ENCODE measurements at regions not wholly inside any gene's neighbourhood (a gene's known extent, or its start where the extent isn't known, plus 50 kb on each side); places are given as distances from the start of the nearest gene placed in this dataset.

GRCh38 chr5:108567429-108567828, 180.3 kb upstream of the FER start:
- no peak for TF ChIP-seq POLR2A (IDR thresholded peaks at IDR 0.05; ENCODE audit: low read depth, low read length)
- no peak for TF ChIP-seq MAX (IDR thresholded peaks at IDR 0.05; ENCODE audit: insufficient read depth, insufficient read length)
- TF ChIP-seq MYC (IDR thresholded peaks at IDR 0.05; ENCODE audit: low read depth, low read length) = no peak
- TF ChIP-seq JUN (IDR thresholded peaks at IDR 0.05; ENCODE audit: borderline replicate concordance, insufficient read depth, insufficient read length, low read depth) = no peak
- TF ChIP-seq FOS (IDR thresholded peaks at IDR 0.05; ENCODE audit: borderline replicate concordance, insufficient read depth, low read length) = no peak
- no peak for TF ChIP-seq GATA2 (IDR thresholded peaks at IDR 0.05; ENCODE audit: insufficient read depth, insufficient read length, low read depth, low read length)
- no peak for TF ChIP-seq EZH2 (IDR thresholded peaks at IDR 0.05; ENCODE audit: borderline replicate concordance, low read depth, low read length, severe bottlenecking)
- TF ChIP-seq CTCF (IDR thresholded peaks at IDR 0.05; ENCODE audit: extremely low read depth in 1 of 2, insufficient read depth in 1 of 2, low read depth in 1 of 2, low read length in 2 of 2) = no peak
- no peak for TF ChIP-seq POLR2AphosphoS5 (IDR thresholded peaks at IDR 0.05; ENCODE audit: insufficient read depth, low read depth, low read length)
- Histone ChIP-seq H3K9me1 (replicated peaks; ENCODE audit: control insufficient read depth, extremely low read depth, insufficient read depth, low read length) (no peaks in the 10 kb centered on the region), H3K36me3 (ENCODE audit: control insufficient read depth in 2 of 2, extremely low read depth in 1 of 2, insufficient read depth in 2 of 2, low read length in 2 of 2) (no peaks in the 10 kb centered on the region), H3K79me2 (ENCODE audit: control insufficient read depth, insufficient read depth, low read length) (no peaks in the 10 kb centered on the region), H4K20me1 (replicated peaks; ENCODE audit: control insufficient read depth, extremely low read depth, insufficient read depth, low read length) (no peaks in the 10 kb centered on the region), H3K9me3 (replicated peaks; ENCODE audit: control insufficient read depth, insufficient read depth, low read length) (no peaks in the 10 kb centered on the region), H3K9ac (replicated peaks; ENCODE audit: extremely low read depth, insufficient read depth, low read length) (no peak overlapping the region), H3K27ac (ENCODE audit: insufficient read depth, low read depth, low read length) (no peak overlapping the region), H3K4me1 (ENCODE audit: control insufficient read depth, extremely low read depth, insufficient read depth, low read length) (no peaks in the 10 kb centered on the region), H3K4me2 (ENCODE audit: insufficient read depth, low read length) (no peak overlapping the region), H3K4me3 (replicated peaks in 1 of 3; ENCODE audit: insufficient read depth in 1 of 3, low read depth in 1 of 3, low read length in 3 of 3) (no peak overlapping the region), H3K27me3 (ENCODE audit: control insufficient read depth in 2 of 2, insufficient read depth in 2 of 2, low read length in 2 of 2) (no peaks in the 10 kb centered on the region), H2AFZ (ENCODE audit: low read depth, low read length) (no peak overlapping the region)
- intact Hi-C loops (cut with micrococcal nuclease) (no loop called here), dilution Hi-C loops (cut with MboI; ENCODE audit: extremely low pct_ligation_motif_present, low sequenced_read_pairs) (no loop called here)
- no peak for FAIRE-seq
- ChIA-PET POLR2A (no interaction called here), CTCF (no interaction called here)
- BruUV-seq (replicated peaks) = no TSS peak
- DNase-seq (ENCODE audit: low read depth, low spot score) = no peak

Data from endothelial cell of umbilical vein (primary cell).